Stimulated activated CD8-positive, alpha-beta memory T cell treated with anti-CD3 and anti-CD28 coated beads, Interleukin-2, amount 100 ng/mL, for 1 hour (primary cell): ENCODE measurements at regions not wholly inside any gene's neighbourhood (a gene's known extent, or its start where the extent isn't known, plus 50 kb on each side); places are given as distances from the start of the nearest gene placed in this dataset.

ENCODE experiments used
- DNase-seq, 2 donors: peaks; one replicate each; pipeline ENCODE4 v3.0.0-alpha.2; 2020; ENCODE audit warnings: low read depth in 2 of 2

DNA sequence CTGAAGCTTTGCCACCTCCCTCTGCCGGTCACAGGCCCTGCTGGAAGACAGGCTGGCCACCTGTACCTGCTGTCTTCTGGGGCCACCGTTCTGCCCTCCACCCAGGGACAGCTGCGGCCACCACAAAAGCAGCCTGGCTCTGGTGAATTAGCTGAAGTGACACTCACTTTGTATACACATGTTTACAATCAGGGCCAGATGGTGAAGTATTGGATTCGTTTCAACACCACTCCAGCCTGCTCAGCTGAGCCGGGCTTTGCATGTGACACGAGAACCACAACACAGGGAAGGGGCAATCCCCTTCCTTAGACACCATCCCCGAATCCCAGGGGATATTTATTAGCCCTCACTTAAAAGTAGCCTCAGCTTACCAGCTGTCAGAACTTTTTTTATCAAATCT lies 191.5 kb upstream of the RPL38 start:
- no peak for DNase-seq

DNA sequence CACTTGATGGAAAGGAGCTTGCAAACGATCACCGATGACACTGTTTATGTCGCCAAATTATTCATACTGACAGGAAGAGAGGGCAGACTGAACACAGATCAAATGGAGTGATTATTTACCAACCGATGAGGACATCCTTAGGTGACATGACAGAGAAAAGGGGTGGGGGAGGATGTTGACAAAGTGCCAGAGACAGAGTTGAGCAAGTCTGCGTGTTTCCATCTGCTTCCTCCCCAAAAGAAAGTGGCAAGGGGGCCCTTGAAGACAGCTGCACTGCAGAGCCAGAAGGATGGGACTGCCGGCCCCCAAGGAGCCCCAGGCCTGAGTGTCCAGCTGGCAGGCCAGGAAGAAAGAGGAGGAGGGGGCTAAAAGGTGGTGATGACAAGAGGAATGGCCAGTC lies 191.0 kb upstream of the RPL38 start:
- DNase-seq, result no peak

DNA sequence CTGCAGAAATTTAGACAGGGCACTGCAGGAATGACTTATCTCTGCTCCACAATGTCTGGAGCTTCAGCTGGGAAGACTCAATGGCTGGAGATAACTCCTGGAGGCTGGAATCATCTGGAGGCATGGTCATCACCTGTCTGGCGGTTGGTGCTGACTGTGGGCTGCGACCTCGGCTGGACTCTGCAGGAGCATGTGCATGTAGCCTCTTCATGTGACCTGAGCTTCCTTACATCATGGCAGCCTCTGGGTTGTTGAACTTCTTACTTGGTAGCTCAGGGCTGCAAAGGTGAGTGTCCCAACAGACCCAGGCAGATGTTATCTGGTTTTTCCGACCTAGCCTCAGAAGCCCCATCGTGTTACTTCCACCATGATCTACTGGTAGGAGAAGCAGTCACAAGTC lies 188.2 kb upstream of the RPL38 start:
- no peak for DNase-seq

GRCh38 chr17:74015990-74016389 lies 187.5 kb upstream of the RPL38 start:
- no peak for DNase-seq

GRCh38 chr17:74016461-74016860 lies 187.0 kb upstream of the RPL38 start:
- DNase-seq, result no peak

GRCh38 chr17:74017466-74017865 lies 186.0 kb upstream of the RPL38 start:
- no peak for DNase-seq

GRCh38 chr17:74018115-74018514 lies 185.4 kb upstream of the RPL38 start:
- DNase-seq, result no peak

DNA sequence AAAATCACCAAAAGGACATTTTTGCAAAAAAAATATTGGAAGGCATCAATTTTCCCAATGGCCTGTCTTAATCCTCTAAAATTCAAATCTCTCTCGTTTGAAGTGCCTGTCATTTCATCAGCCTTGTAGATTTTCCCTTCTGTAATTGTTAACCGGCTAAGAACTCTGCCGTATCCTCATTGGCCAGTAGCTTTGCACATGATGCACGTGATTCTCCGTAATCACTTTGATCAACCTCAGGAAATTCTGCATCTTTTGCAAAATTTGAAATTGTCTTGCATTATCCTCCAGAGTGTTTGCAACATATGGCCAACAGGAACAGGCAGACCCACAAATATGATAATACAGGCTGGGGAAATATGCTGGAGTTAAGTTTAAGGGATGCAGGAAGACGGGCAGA lies 184.2 kb upstream of the RPL38 start:
- DNase-seq, result no peak

DNA sequence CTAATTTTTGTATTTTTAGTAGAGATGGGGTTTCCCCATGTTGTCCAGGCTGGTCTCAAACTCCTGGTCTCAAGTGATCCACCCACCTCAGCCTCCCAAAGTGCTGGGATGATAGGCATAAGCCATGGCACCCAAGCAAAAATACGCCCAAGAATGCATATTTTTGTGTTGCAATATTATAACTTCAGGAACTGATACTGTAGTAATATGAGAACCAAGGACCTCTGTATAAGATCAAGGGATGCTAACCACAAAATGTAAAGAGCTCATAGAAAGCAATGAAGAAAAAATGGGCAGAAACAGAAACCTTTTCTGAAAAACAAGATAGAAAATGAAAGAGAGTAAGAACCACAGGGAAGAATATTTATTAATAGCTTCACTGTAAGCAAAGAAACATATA lies 183.6 kb upstream of the RPL38 start:
- DNase-seq, result no peak

GRCh38 chr17:74020522-74020921 lies 183.0 kb upstream of the RPL38 start:
- no peak for DNase-seq

GRCh38 chr17:74024871-74025531 lies 178.5 kb upstream of the RPL38 start:
- no peak for DNase-seq

DNA sequence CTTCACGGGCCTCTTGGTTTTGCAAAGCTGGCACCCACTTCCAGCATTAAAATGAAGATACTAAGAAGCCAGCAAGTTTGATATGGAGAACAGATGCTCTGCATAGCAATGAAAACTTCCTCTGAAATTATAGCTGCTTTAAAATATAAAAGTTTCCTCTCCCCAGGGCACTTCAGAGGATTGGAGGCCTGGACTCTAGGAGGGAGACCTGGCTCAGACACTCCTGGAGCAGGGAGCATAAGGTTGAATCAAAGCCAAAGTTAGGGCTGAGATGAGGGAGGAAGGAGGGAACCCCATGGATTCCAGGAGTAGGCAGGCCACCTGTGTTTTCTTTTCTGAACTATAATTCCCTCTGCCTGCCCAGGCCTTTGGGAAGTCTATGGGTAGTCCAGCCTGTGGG lies 176.0 kb upstream of the RPL38 start:
- DNase-seq, result no peak

GRCh38 chr17:74028354-74029116 lies 174.9 kb upstream of the RPL38 start:
- DNase-seq, result no peak

DNA sequence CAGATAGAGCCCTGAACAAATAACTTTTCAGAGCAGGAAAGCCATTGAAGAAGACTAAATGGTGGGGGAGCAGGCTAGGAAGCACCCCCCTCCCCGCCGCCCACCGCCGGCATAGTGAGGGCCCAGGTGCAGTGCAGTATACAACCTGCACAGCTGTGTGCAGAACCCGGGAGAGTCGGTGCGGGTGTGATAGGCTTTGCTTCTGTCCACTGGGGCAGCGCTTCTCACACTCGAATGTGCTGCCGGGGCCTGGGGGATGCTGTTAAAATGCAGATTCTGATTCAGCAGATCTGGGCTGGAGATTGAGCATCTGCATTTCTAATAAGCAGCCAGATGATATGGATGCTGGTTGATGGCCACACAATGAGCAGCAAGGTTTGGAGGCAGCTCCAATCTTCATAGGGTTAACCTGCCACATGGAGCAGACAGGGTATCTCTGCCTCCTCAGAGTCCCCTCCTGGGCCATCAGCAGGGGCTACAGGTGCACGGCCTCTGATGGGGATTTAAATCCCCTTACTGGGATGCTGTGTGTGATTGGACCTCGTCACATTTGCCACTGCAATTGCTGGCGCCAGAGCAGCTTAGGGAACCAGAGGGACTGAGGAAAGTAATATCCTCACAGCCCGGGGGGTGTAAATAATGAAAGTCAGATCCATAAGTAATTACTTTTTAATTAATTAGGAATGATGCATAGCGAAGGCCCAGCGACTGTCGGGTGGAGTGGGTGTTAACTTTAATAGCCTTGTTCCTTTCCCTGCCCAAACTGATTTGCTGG lies 172.0 kb upstream of the RPL38 start:
- DNase-seq, result no peak

DNA sequence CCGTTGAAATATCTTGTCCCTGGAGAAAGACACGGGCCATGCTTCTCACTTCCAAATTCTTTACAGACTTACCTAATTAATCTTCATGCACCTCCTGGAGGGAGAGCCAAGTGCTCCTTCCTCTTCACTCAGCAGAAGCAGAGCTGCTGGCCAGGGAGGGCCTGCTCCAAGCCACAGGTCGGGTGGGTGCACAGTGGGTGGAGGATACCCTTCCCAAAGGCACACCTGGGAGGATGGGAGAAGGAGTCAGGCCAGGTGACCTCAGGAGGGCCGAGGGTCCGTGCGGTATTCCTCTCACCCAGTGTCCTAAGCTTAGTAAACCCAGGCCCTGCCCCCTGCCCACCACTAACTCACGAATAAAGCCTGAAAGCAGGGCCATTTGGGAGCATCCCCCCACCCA lies 171.3 kb upstream of the RPL38 start:
- no peak for DNase-seq

DNA sequence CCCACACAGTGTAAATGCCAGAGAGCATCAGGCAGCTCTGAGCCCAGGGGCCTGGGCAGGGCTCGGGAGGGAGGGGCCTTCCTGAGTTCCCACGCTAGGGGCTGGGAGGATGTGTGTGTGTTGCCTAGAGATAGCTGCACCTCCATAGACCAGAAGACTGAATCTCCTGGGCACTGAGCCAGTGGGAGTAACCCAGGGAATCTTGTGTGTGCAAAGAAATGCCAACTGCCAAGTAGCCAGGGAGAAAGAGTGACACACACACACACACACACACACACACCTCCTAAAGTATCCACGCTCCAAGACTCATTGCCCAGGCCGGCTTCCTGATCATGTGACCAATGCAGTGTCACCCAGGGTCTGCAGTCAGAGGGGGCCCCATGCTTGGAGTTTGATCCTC lies 166.2 kb upstream of the RPL38 start:
- DNase-seq, result no peak

DNA sequence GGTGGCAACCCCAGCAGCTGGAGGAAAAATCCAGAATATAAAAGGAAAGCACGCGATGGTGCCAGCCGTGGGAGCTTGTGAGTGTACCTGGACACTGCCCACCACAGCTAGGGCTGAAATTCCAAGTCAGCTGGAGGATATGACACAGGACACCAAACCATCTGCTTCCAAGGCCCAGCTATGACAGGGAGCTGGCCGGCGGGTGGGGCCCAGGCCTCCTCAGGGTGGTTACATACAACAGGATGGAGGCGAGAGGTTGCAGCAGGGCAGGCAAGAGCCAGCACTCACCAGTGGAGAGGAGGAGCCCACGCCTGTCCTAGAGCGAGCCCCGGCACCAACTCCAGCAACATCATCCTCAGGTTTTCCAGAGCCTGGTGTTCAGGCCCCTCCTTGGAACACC lies 163.2 kb upstream of the RPL38 start:
- no peak for DNase-seq

GRCh38 chr17:74040729-74041128 lies 162.7 kb upstream of the RPL38 start:
- no peak for DNase-seq

GRCh38 chr17:74041869-74042640 lies 161.4 kb upstream of the RPL38 start:
- no peak for DNase-seq

- DNase-seq, result no peak
These were observed 160.6 kb upstream of the RPL38 start for GRCh38 chr17:74042744-74043486.

DNA sequence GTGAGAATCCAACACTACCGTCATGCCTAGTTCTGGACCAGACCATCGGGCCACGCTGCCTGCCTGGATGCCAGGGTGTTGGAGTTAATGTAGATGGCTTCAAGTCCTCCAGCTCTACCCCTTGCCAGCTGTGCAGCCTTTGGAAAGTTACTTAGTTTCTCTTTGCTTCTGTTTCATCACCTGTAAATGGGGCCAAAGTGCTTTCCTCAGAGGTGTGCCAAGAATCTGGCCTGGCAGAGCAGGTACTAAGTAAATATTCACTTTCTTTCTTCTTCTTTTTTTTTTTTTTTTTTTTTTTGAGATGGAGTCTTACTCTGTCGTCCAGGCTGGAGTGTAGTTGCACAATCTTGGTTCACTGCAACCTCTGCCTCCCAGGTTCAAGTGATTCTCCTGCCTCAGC lies 159.5 kb upstream of the RPL38 start:
- no peak for DNase-seq
